ENCODE measurements at regions not wholly inside any gene's neighbourhood (a gene's known extent, or its start where the extent isn't known, plus 50 kb on each side); places are given as distances from the start of the nearest gene placed in this dataset.

DNA sequence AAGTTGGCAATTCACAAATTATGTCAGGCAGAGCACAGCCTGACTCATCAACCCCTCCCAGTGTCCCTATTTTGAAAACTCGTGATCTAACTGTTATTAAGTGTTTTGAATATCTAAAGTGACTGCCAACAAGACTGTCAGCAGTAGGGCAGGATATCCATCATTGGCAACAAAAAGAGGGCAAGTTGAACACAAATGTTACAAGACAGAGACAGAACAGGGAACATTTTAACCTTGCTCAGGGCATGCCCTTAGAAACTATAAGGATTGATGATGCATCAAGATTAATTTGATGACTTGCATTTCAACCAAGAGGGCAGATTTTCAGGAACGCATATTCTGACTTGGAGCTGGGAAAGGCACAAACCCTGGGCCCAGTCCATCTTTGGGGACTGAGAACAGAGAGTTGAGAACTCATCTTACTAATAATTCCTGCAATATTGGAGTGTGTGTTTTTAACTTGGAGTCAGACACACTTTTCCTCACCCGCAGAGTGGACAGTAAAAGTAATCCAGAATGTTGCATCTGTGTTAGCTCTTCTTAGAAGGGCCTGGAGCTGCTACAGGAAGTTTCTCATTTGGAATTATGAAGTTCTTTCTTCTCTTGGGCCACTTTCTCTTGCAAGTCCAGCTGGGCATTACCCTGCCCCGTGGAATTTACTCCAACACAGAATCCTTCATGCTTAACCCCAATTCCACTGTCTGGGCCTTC lies 317.2 kb downstream of the LTN1 start:
- DNase-seq (ENCODE audit: low read depth, low spot score) (no peak), ATAC-seq (no peak)
- CTCF ChIA-PET = no interaction called here
- H3K4me3 ChIP-seq (ENCODE audit: low read depth in 2 of 2, low read length in 2 of 2) = no peak overlapping the region
- intact Hi-C loops (cut with micrococcal nuclease; ENCODE audit: unreplicated experiment) = no loop called here
- TF ChIP-seq POLR2AphosphoS5 (IDR thresholded peaks at IDR 0.05; ENCODE audit: low read depth, low read length) (no peak), TCF7L2 (IDR thresholded peaks at IDR 0.05; ENCODE audit: low read depth, low read length) (no peak), SIN3A (IDR thresholded peaks at IDR 0.05; ENCODE audit: borderline replicate concordance, insufficient read depth, low read depth, low read length) (no peak)
- TF ChIP-seq, protein P1, sequence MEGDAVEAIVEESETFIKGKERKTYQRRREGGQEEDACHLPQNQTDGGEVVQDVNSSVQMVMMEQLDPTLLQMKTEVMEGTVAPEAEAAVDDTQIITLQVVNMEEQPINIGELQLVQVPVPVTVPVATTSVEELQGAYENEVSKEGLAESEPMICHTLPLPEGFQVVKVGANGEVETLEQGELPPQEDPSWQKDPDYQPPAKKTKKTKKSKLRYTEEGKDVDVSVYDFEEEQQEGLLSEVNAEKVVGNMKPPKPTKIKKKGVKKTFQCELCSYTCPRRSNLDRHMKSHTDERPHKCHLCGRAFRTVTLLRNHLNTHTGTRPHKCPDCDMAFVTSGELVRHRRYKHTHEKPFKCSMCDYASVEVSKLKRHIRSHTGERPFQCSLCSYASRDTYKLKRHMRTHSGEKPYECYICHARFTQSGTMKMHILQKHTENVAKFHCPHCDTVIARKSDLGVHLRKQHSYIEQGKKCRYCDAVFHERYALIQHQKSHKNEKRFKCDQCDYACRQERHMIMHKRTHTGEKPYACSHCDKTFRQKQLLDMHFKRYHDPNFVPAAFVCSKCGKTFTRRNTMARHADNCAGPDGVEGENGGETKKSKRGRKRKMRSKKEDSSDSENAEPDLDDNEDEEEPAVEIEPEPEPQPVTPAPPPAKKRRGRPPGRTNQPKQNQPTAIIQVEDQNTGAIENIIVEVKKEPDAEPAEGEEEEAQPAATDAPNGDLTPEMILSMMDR (IDR thresholded peaks at IDR 0.05) = no peak
- TF ChIP-seq, protein P2, sequence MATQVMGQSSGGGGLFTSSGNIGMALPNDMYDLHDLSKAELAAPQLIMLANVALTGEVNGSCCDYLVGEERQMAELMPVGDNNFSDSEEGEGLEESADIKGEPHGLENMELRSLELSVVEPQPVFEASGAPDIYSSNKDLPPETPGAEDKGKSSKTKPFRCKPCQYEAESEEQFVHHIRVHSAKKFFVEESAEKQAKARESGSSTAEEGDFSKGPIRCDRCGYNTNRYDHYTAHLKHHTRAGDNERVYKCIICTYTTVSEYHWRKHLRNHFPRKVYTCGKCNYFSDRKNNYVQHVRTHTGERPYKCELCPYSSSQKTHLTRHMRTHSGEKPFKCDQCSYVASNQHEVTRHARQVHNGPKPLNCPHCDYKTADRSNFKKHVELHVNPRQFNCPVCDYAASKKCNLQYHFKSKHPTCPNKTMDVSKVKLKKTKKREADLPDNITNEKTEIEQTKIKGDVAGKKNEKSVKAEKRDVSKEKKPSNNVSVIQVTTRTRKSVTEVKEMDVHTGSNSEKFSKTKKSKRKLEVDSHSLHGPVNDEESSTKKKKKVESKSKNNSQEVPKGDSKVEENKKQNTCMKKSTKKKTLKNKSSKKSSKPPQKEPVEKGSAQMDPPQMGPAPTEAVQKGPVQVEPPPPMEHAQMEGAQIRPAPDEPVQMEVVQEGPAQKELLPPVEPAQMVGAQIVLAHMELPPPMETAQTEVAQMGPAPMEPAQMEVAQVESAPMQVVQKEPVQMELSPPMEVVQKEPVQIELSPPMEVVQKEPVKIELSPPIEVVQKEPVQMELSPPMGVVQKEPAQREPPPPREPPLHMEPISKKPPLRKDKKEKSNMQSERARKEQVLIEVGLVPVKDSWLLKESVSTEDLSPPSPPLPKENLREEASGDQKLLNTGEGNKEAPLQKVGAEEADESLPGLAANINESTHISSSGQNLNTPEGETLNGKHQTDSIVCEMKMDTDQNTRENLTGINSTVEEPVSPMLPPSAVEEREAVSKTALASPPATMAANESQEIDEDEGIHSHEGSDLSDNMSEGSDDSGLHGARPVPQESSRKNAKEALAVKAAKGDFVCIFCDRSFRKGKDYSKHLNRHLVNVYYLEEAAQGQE (IDR thresholded peaks at IDR 0.05; ENCODE audit: insufficient read depth in 1 of 2, low read depth in 2 of 2, low read length in 1 of 2) = no peak
- H3K4me1 ChIP-seq (ENCODE audit: control insufficient read depth, insufficient read depth, low read length) = no peaks in the 10 kb centered on the region
- in situ Hi-C loops (cut with HindIII; ENCODE audit: low pct_unique_long_range_greater_than_20kb, low sequenced_read_pairs) = no loop called here
- no peak overlapping the region for H3K27ac ChIP-seq (ENCODE audit: low read length)
- no TSS peak for BruUV-seq (replicated peaks)
- POLR2A ChIA-PET = no interaction called here
- no peaks in the 10 kb centered on the region for H3K9me3 ChIP-seq (ENCODE audit: control insufficient read depth, insufficient read depth, low read depth, low read length)
- H3K27me3 ChIP-seq (ENCODE audit: control insufficient read depth, insufficient read depth, low read length) = no peaks in the 10 kb centered on the region
- H3K36me3 ChIP-seq (ENCODE audit: control insufficient read depth, insufficient read depth, low read length) = no peaks in the 10 kb centered on the region

DNA sequence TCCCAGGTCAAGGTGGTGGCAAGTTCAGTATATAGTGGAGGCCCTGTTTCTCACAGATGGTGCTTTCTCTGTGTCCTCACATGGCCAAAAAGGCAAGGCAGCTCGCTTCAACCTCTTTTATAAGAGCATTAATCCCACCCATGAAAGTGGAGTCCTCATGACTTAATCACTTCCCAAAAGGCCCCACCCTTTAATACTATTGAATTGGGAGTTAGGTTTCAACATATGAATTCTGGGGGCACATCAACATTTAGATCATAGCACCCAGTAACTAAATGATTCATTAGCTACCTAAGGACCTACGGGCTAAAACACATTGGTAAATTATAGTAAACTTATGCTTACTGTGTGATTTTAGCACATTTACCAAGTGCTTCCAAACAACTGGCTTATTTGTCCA lies 317.9 kb downstream of the LTN1 start:
- no peak for DNase-seq (ENCODE audit: low read depth, low spot score)
- CTCF ChIA-PET = no interaction called here
- BruUV-seq (replicated peaks) = no TSS peak
- POLR2A ChIA-PET = no interaction called here
- intact Hi-C loops (cut with micrococcal nuclease; ENCODE audit: unreplicated experiment) (no loop called here), in situ Hi-C loops (cut with HindIII; ENCODE audit: low pct_unique_long_range_greater_than_20kb, low sequenced_read_pairs) (no loop called here)
- Histone ChIP-seq H3K9me3 (ENCODE audit: control insufficient read depth, insufficient read depth, low read depth, low read length) (no peaks in the 10 kb centered on the region), H3K36me3 (ENCODE audit: control insufficient read depth, insufficient read depth, low read length) (no peaks in the 10 kb centered on the region), H3K4me3 (ENCODE audit: low read depth in 2 of 2, low read length in 2 of 2) (no peak overlapping the region), H3K4me1 (ENCODE audit: control insufficient read depth, insufficient read depth, low read length) (no peaks in the 10 kb centered on the region), H3K27me3 (ENCODE audit: control insufficient read depth, insufficient read depth, low read length) (no peaks in the 10 kb centered on the region), H3K27ac (ENCODE audit: low read length) (no peak overlapping the region)
- no peak for ATAC-seq
- TF ChIP-seq POLR2AphosphoS5 (IDR thresholded peaks at IDR 0.05; ENCODE audit: low read depth, low read length) (no peak), SIN3A (IDR thresholded peaks at IDR 0.05; ENCODE audit: borderline replicate concordance, insufficient read depth, low read depth, low read length) (no peak), TCF7L2 (IDR thresholded peaks at IDR 0.05; ENCODE audit: low read depth, low read length) (no peak)
- TF ChIP-seq, protein P2 (IDR thresholded peaks at IDR 0.05; ENCODE audit: insufficient read depth in 1 of 2, low read depth in 2 of 2, low read length in 1 of 2) = no peak
- TF ChIP-seq, protein P1 (IDR thresholded peaks at IDR 0.05) = no peak
